ENCODE measurements at regions not wholly inside any gene's neighbourhood (a gene's known extent, or its start where the extent isn't known, plus 50 kb on each side); places are given as distances from the start of the nearest gene placed in this dataset.

DNA sequence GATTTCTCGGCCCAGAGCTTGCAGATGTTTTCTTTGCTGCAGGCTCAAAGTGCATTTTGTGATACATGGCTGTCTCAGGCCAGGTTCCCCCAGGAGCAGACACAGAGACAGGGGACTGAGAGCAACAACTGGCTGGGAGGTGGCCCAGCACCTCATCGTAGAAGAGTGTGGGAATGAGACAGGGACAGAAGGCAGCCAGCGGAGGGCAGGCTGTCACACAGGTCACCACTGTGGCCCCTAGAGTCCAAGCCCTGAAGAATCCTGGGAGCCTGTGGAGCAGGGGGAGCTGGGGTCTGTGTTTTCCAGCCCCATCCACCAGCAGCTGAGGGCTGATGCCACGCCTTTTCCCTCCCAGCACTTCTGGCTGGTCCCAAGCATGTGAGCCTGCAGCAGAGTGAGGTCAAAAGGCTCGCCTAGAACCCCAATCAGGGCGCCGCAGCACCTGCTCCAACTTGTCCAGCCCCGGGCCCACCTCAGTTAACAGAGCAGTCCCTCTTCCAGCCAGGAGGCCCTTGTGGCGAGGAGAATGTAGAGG is 723.8 kb downstream of the UQCRFS1 start:
- Histone ChIP-seq H3K4me1 (ENCODE audit: control extremely low read depth in 1 of 4, control insufficient read depth in 4 of 4, insufficient read depth in 4 of 4, low read length in 3 of 4) (peaks cover 0 to 21% (median 17%) of the 10 kb centered on the region in 4 experiments), H3K36me3 (ENCODE audit: control insufficient read depth in 4 of 4, insufficient read depth in 4 of 4, low read length in 3 of 4) (no peaks in the 10 kb centered on the region), H3K4me3 (ENCODE audit: control insufficient read depth in 1 of 7, extremely low read depth in 1 of 7, insufficient read depth in 4 of 7, low read depth in 2 of 7, low read length in 6 of 7) (no peak overlapping the region), H3K27me3 (replicated peaks in 2 of 5; ENCODE audit: control insufficient read depth in 4 of 5, insufficient read depth in 5 of 5, low read length in 4 of 5) (no peaks in the 10 kb centered on the region), H3K27ac (ENCODE audit: insufficient read depth in 1 of 2, low read depth in 1 of 2, low read length in 2 of 2, poor library complexity in 1 of 2, severe bottlenecking in 2 of 2) (no peak overlapping the region), H3K9me3 (ENCODE audit: control extremely low read depth in 1 of 5, control insufficient read depth in 4 of 5, insufficient read depth in 2 of 5, low read depth in 1 of 5, low read length in 4 of 5) (no peaks in the 10 kb centered on the region)
- DNase-seq: no peak
- WGBS (ENCODE audit: insufficient coverage): 98% methylated on average over 7 of the region's 9 CpGs
- ChIA-PET CTCF (interaction anchor here (1.2 kb wide), 1 partner anchor 20 kb away, joined by 6 read pairs; no protein-coding TSS in a partner anchor), POLR2A (no interaction called here)

DNA sequence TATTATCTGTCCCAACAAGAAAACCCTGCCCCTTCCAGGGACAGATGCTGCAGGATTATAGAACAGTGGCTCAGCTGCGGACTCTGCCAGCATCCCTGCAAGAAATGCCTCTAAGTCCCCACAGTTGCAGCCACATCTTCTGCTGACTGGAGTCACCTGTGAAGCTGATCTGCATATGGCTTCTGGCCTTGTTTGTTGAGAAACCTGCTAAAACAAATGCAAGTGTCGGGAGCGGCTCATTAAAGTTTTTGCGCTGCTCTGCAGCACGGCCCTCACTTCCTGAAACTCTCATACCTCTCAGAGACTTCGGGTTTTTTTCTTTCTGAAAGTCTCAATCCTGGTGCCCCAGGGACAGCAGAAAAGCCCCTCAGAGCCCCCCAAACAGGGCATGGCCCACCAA is 725.0 kb downstream of the UQCRFS1 start:
- Histone ChIP-seq H3K9me3 (ENCODE audit: control extremely low read depth in 1 of 5, control insufficient read depth in 4 of 5, insufficient read depth in 2 of 5, low read depth in 1 of 5, low read length in 4 of 5) (no peaks in the 10 kb centered on the region), H3K36me3 (ENCODE audit: control insufficient read depth in 4 of 4, insufficient read depth in 4 of 4, low read length in 3 of 4) (no peaks in the 10 kb centered on the region), H3K4me3 (ENCODE audit: control insufficient read depth in 1 of 7, extremely low read depth in 1 of 7, insufficient read depth in 4 of 7, low read depth in 2 of 7, low read length in 6 of 7) (no peak overlapping the region), H3K27me3 (replicated peaks in 2 of 5; ENCODE audit: control insufficient read depth in 4 of 5, insufficient read depth in 5 of 5, low read length in 4 of 5) (no peaks in the 10 kb centered on the region), H3K4me1 (ENCODE audit: control extremely low read depth in 1 of 4, control insufficient read depth in 4 of 4, insufficient read depth in 4 of 4, low read length in 3 of 4) (peaks cover 0 to 23% (median 19%) of the 10 kb centered on the region in 4 experiments), H3K27ac (ENCODE audit: insufficient read depth in 1 of 2, low read depth in 1 of 2, low read length in 2 of 2, poor library complexity in 1 of 2, severe bottlenecking in 2 of 2) (no peak overlapping the region)
- 76% methylated on average over 5 of the region's 6 CpGs for WGBS (ENCODE audit: insufficient coverage)
- CTCF ChIA-PET: no interaction called here
- POLR2A ChIA-PET: no interaction called here
- peak in 1 of 3 donors; percentile 30 for DNase-seq

DNA sequence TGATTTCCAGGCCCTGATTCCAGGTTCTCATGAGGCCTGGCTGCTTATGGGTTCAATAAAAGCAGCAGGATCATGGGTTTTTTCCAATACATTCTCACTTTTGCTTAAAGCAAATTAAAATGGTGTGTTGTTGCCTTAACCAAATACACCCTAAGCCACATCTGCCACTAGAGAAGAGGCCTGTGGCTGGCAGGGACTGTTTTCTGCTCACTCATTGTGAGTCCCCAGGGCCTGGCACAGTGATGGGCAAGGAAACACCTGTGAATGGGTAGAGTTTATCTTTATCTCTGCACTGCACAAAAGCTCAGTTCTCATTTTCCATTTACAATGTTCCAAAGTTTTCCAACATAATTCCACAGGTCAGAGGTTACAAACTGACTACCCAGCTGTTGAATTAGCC is 726.0 kb downstream of the UQCRFS1 start:
- Histone ChIP-seq H3K4me3 (ENCODE audit: control insufficient read depth in 1 of 7, extremely low read depth in 1 of 7, insufficient read depth in 4 of 7, low read depth in 2 of 7, low read length in 6 of 7) (no peak overlapping the region), H3K9me3 (ENCODE audit: control extremely low read depth in 1 of 5, control insufficient read depth in 4 of 5, insufficient read depth in 2 of 5, low read depth in 1 of 5, low read length in 4 of 5) (no peaks in the 10 kb centered on the region), H3K27me3 (replicated peaks in 2 of 5; ENCODE audit: control insufficient read depth in 4 of 5, insufficient read depth in 5 of 5, low read length in 4 of 5) (no peaks in the 10 kb centered on the region), H3K27ac (ENCODE audit: insufficient read depth in 1 of 2, low read depth in 1 of 2, low read length in 2 of 2, poor library complexity in 1 of 2, severe bottlenecking in 2 of 2) (no peak overlapping the region), H3K4me1 (ENCODE audit: control extremely low read depth in 1 of 4, control insufficient read depth in 4 of 4, insufficient read depth in 4 of 4, low read length in 3 of 4) (peaks cover 0 to 29% (median 21%) of the 10 kb centered on the region in 4 experiments), H3K36me3 (ENCODE audit: control insufficient read depth in 4 of 4, insufficient read depth in 4 of 4, low read length in 3 of 4) (no peaks in the 10 kb centered on the region)
- DNase-seq: peak in 2 of 3 donors; percentile 64 to 70
- CTCF ChIA-PET: interaction anchor here (0.8 to 1.4 kb wide), 2 partner anchors 14 to 33 kb away, joined by 3 read pairs; no protein-coding TSS in a partner anchor
- POLR2A ChIA-PET: no interaction called here

DNA sequence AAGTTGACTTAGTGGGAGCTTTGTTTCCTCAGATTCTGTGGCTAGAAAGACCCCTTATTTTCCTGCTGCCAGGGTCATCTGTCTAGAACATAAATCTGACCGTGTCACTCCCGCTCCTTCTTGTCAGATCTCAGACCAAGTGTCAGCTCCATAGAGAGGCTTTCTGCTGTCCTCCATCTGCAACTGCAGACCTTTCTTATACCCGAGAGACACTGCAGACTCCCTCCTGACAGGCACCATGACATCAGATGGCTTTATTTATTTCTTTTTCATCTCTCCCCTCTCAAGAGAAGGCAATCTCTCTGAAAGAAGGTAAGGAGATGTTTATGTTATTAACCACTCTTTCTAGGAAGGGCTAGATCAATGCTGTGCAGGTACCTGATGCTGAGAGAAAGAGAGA is 726.5 kb downstream of the UQCRFS1 start:
- ChIA-PET CTCF (interaction anchor here (1.4 kb wide), 1 partner anchor 32 kb away, joined by 3 read pairs; no protein-coding TSS in a partner anchor), POLR2A (no interaction called here)
- 87% methylated on average over 2 of the region's 3 CpGs for WGBS (ENCODE audit: insufficient coverage)
- Histone ChIP-seq H3K36me3 (ENCODE audit: control insufficient read depth in 4 of 4, insufficient read depth in 4 of 4, low read length in 3 of 4) (no peaks in the 10 kb centered on the region), H3K4me3 (ENCODE audit: control insufficient read depth in 1 of 7, extremely low read depth in 1 of 7, insufficient read depth in 4 of 7, low read depth in 2 of 7, low read length in 6 of 7) (no peak overlapping the region), H3K27me3 (replicated peaks in 2 of 5; ENCODE audit: control insufficient read depth in 4 of 5, insufficient read depth in 5 of 5, low read length in 4 of 5) (no peaks in the 10 kb centered on the region), H3K27ac (ENCODE audit: insufficient read depth in 1 of 2, low read depth in 1 of 2, low read length in 2 of 2, poor library complexity in 1 of 2, severe bottlenecking in 2 of 2) (no peak overlapping the region), H3K4me1 (ENCODE audit: control extremely low read depth in 1 of 4, control insufficient read depth in 4 of 4, insufficient read depth in 4 of 4, low read length in 3 of 4) (peaks cover 0 to 34% (median 22%) of the 10 kb centered on the region in 4 experiments), H3K9me3 (ENCODE audit: control extremely low read depth in 1 of 5, control insufficient read depth in 4 of 5, insufficient read depth in 2 of 5, low read depth in 1 of 5, low read length in 4 of 5) (no peaks in the 10 kb centered on the region)
- no peak for DNase-seq

DNA sequence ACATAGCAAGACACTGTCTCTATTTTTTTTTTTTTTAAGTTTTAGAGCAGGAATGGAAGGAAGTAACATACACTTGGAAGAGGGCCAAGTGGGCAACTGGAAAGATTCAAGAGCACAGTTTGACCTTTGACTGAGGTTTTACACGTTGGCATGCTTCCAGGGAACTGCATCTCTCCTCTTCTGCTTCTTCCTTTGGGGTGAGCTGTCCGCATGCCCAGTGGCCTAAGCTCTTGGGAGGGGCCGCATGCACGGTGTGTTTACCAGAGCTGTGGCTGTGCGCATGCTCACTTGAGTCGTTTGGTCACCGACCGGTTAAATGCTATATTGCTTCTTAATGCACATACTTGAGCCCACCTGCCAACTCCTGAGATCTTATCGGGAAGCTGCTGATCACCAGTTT is 727.7 kb downstream of the UQCRFS1 start:
- CTCF ChIA-PET: no interaction called here
- Histone ChIP-seq H3K27ac (ENCODE audit: insufficient read depth in 1 of 2, low read depth in 1 of 2, low read length in 2 of 2, poor library complexity in 1 of 2, severe bottlenecking in 2 of 2) (no peak overlapping the region), H3K36me3 (ENCODE audit: control insufficient read depth in 4 of 4, insufficient read depth in 4 of 4, low read length in 3 of 4) (no peaks in the 10 kb centered on the region), H3K4me1 (ENCODE audit: control extremely low read depth in 1 of 4, control insufficient read depth in 4 of 4, insufficient read depth in 4 of 4, low read length in 3 of 4) (peaks cover 4 to 44% (median 31%) of the 10 kb centered on the region in 4 experiments), H3K9me3 (ENCODE audit: control extremely low read depth in 1 of 5, control insufficient read depth in 4 of 5, insufficient read depth in 2 of 5, low read depth in 1 of 5, low read length in 4 of 5) (no peaks in the 10 kb centered on the region), H3K27me3 (replicated peaks in 2 of 5; ENCODE audit: control insufficient read depth in 4 of 5, insufficient read depth in 5 of 5, low read length in 4 of 5) (no peaks in the 10 kb centered on the region), H3K4me3 (ENCODE audit: control insufficient read depth in 1 of 7, extremely low read depth in 1 of 7, insufficient read depth in 4 of 7, low read depth in 2 of 7, low read length in 6 of 7) (no peak overlapping the region)
- POLR2A ChIA-PET: no interaction called here
- 82% methylated on average over 9 of the region's 9 CpGs for WGBS (ENCODE audit: insufficient coverage)
- peak in 1 of 3 donors; percentile 23 for DNase-seq

DNA sequence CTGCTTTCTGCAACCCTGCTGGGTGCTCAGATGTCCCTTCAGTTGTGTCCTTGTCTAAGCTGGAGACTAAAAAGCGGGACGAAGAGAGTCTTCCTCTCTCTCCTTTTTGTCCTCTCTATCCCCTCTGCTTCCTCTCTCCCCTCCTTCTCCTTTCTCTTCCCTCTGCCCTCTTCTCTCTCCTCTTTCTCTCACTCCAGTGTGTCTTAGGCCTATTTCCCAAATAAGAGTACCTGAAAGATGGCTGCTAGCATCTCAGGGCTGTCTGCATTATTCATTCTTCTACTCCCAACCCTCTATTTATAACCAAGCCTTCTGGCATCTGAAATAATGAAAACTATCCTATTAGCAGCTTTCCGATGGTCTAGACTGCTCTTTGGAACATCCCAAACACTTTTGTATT is 729.8 kb downstream of the UQCRFS1 start:
- Histone ChIP-seq H3K27me3 (replicated peaks in 2 of 5; ENCODE audit: control insufficient read depth in 4 of 5, insufficient read depth in 5 of 5, low read length in 4 of 5) (no peaks in the 10 kb centered on the region), H3K27ac (ENCODE audit: insufficient read depth in 1 of 2, low read depth in 1 of 2, low read length in 2 of 2, poor library complexity in 1 of 2, severe bottlenecking in 2 of 2) (no peak overlapping the region), H3K4me3 (ENCODE audit: control insufficient read depth in 1 of 7, extremely low read depth in 1 of 7, insufficient read depth in 4 of 7, low read depth in 2 of 7, low read length in 6 of 7) (no peak overlapping the region), H3K4me1 (ENCODE audit: control extremely low read depth in 1 of 4, control insufficient read depth in 4 of 4, insufficient read depth in 4 of 4, low read length in 3 of 4) (peaks cover 4 to 43% (median 31%) of the 10 kb centered on the region in 4 experiments), H3K36me3 (ENCODE audit: control insufficient read depth in 4 of 4, insufficient read depth in 4 of 4, low read length in 3 of 4) (no peaks in the 10 kb centered on the region), H3K9me3 (ENCODE audit: control extremely low read depth in 1 of 5, control insufficient read depth in 4 of 5, insufficient read depth in 2 of 5, low read depth in 1 of 5, low read length in 4 of 5) (peaks cover 0 to 3% (median 0%) of the 10 kb centered on the region in 5 experiments)
- ChIA-PET CTCF (no interaction called here), POLR2A (no interaction called here)
- no peak for DNase-seq
- 74% methylated on average over 3 of the region's 3 CpGs for WGBS (ENCODE audit: insufficient coverage)

DNA sequence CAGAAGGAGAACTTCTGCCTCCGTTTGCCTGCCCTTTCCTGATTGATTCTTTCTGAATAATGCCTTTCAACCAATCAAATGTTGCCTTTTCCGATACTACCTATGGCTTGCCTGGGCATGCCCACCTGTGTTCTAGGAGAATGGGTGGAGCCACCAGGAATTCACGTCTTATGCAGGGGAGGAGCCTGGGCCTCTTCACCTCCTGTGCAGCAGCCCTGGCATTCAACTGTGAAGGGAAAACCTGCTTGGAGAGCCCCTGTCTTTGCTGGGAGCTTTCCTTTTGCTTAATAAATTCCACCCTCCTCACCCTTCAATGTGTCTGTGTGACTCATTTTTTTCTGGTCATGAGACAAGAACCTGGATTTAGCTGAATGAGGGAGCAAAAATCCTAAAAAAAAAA is 730.7 kb downstream of the UQCRFS1 start:
- H3K27ac ChIP-seq (ENCODE audit: insufficient read depth in 1 of 2, low read depth in 1 of 2, low read length in 2 of 2, poor library complexity in 1 of 2, severe bottlenecking in 2 of 2): no peak overlapping the region
- no peak overlapping the region for H3K4me3 ChIP-seq (ENCODE audit: control insufficient read depth in 1 of 7, extremely low read depth in 1 of 7, insufficient read depth in 4 of 7, low read depth in 2 of 7, low read length in 6 of 7)
- POLR2A ChIA-PET: no interaction called here
- CTCF ChIA-PET: no interaction called here
- WGBS (ENCODE audit: insufficient coverage): 100% methylated on average over 3 of the region's 3 CpGs
- peaks cover 0 to 3% (median 0%) of the 10 kb centered on the region in 5 experiments for H3K9me3 ChIP-seq (ENCODE audit: control extremely low read depth in 1 of 5, control insufficient read depth in 4 of 5, insufficient read depth in 2 of 5, low read depth in 1 of 5, low read length in 4 of 5)
- H3K36me3 ChIP-seq (ENCODE audit: control insufficient read depth in 4 of 4, insufficient read depth in 4 of 4, low read length in 3 of 4): no peaks in the 10 kb centered on the region
- no peaks in the 10 kb centered on the region for H3K27me3 ChIP-seq (replicated peaks in 2 of 5; ENCODE audit: control insufficient read depth in 4 of 5, insufficient read depth in 5 of 5, low read length in 4 of 5)
- peaks cover 4 to 37% (median 28%) of the 10 kb centered on the region in 4 experiments for H3K4me1 ChIP-seq (ENCODE audit: control extremely low read depth in 1 of 4, control insufficient read depth in 4 of 4, insufficient read depth in 4 of 4, low read length in 3 of 4)
- no peak for DNase-seq

All from common myeloid progenitor, CD34-positive (primary cell).